Memory B cell (primary cell): ENCODE measurements at regions not wholly inside any gene's neighbourhood (a gene's known extent, or its start where the extent isn't known, plus 50 kb on each side); places are given as distances from the start of the nearest gene placed in this dataset.
"Not testable (repeated sequence)": the region's sequence is repeated elsewhere in the genome, so short reads cannot be mapped to it uniquely, and the experiment has no call there.

Source experiments
- ATAC-seq: fragments of 150-1000 bp; cut with Tn5 transposase; 2 replicates; pipeline ENCODE4 v1.10.0; 2021; ENCODE audit warnings: low read depth, mild to moderate bottlenecking, moderate library complexity
- DNase-seq, 2 donors: peaks; one replicate each; pipeline ENCODE4 v3.0.0; 2022; ENCODE audit warnings: low spot score in 2 of 2
- H3K27ac Mint-ChIP-seq: one replicate; pipeline ENCODE4 v1.8.0; 2022; ENCODE audit warnings: mild to moderate bottlenecking, moderate library complexity, mixed read lengths
- H3K27me3 Mint-ChIP-seq: one replicate; pipeline ENCODE4 v1.8.0; 2022; ENCODE audit warnings: mixed read lengths
- H3K36me3 Mint-ChIP-seq: one replicate; pipeline ENCODE4 v1.8.0; 2022; ENCODE audit warnings: mild to moderate bottlenecking, mixed read lengths
- H3K4me1 Mint-ChIP-seq: one replicate; pipeline ENCODE4 v1.8.0; 2022; ENCODE audit warnings: mixed read lengths
- H3K4me3 Mint-ChIP-seq: one replicate; pipeline ENCODE4 v1.8.0; 2022; ENCODE audit warnings: mild to moderate bottlenecking, moderate library complexity, mixed read lengths
- H3K9me3 Mint-ChIP-seq: one replicate; pipeline ENCODE4 v1.8.0; 2022; ENCODE audit warnings: mixed read lengths

GRCh38 chr6:100196214-100196982 is 202.4 kb upstream of the MCHR2 start:
- not testable (repeated sequence) for DNase-seq, H3K4me1 Mint-ChIP-seq, H3K9me3 Mint-ChIP-seq, H3K27ac Mint-ChIP-seq, H3K4me3 Mint-ChIP-seq, H3K36me3 Mint-ChIP-seq, ATAC-seq, H3K27me3 Mint-ChIP-seq

- H3K27me3 Mint-ChIP-seq, H3K4me1 Mint-ChIP-seq, H3K27ac Mint-ChIP-seq, ATAC-seq, H3K36me3 Mint-ChIP-seq, H3K9me3 Mint-ChIP-seq, H3K4me3 Mint-ChIP-seq, DNase-seq: not testable (repeated sequence)
These were observed 201.2 kb upstream of the MCHR2 start for GRCh38 chr6:100195244-100195643.

GRCh38 chr6:100194535-100194934 is 200.5 kb upstream of the MCHR2 start:
- Mint-ChIP-seq H3K4me3 (no peak overlapping the region), H3K9me3 (no peaks in the 10 kb centered on the region), H3K27me3 (peaks cover 6% of the 10 kb centered on the region), H3K4me1 (no peaks in the 10 kb centered on the region), H3K27ac (no peak overlapping the region), H3K36me3 (no peaks in the 10 kb centered on the region)
- no peak for DNase-seq
- ATAC-seq: no peak

GRCh38 chr6:100188754-100189153 is 194.7 kb upstream of the MCHR2 start:
- Mint-ChIP-seq H3K27me3 (peaks cover 7% of the 10 kb centered on the region), H3K9me3 (no peaks in the 10 kb centered on the region), H3K36me3 (no peaks in the 10 kb centered on the region), H3K4me3 (no peak overlapping the region), H3K27ac (no peak overlapping the region), H3K4me1 (no peaks in the 10 kb centered on the region)
- DNase-seq (no peak), ATAC-seq (no peak)

GRCh38 chr6:100186552-100186951 is 192.5 kb upstream of the MCHR2 start:
- Mint-ChIP-seq H3K4me3 (no peak overlapping the region), H3K4me1 (no peaks in the 10 kb centered on the region), H3K27ac (no peak overlapping the region), H3K9me3 (no peaks in the 10 kb centered on the region), H3K27me3 (peaks cover 8% of the 10 kb centered on the region), H3K36me3 (no peaks in the 10 kb centered on the region)
- DNase-seq (no peak), ATAC-seq (no peak)

- DNase-seq (no peak), ATAC-seq (no peak)
- Mint-ChIP-seq H3K4me1 (no peaks in the 10 kb centered on the region), H3K27me3 (peaks cover 8% of the 10 kb centered on the region), H3K36me3 (no peaks in the 10 kb centered on the region), H3K9me3 (no peaks in the 10 kb centered on the region), H3K4me3 (no peak overlapping the region), H3K27ac (no peak overlapping the region)
These were observed 191.6 kb upstream of the MCHR2 start for GRCh38 chr6:100185615-100186014.

- ATAC-seq (no peak), DNase-seq (no peak)
- H3K27ac Mint-ChIP-seq: no peak overlapping the region
- no peaks in the 10 kb centered on the region for H3K36me3 Mint-ChIP-seq
- peaks cover 6% of the 10 kb centered on the region for H3K27me3 Mint-ChIP-seq
- H3K4me1 Mint-ChIP-seq: no peaks in the 10 kb centered on the region
- no peaks in the 10 kb centered on the region for H3K9me3 Mint-ChIP-seq
- no peak overlapping the region for H3K4me3 Mint-ChIP-seq
These were observed 190.4 kb upstream of the MCHR2 start for GRCh38 chr6:100184473-100184872.

- Mint-ChIP-seq H3K27ac (no peak overlapping the region), H3K4me1 (no peaks in the 10 kb centered on the region), H3K9me3 (no peaks in the 10 kb centered on the region), H3K36me3 (no peaks in the 10 kb centered on the region), H3K4me3 (no peak overlapping the region), H3K27me3 (peaks cover 4% of the 10 kb centered on the region)
- no peak for ATAC-seq
- no peak for DNase-seq
These were observed 188.3 kb upstream of the MCHR2 start for GRCh38 chr6:100182313-100182712.

- Mint-ChIP-seq H3K27ac (no peak overlapping the region), H3K4me1 (no peaks in the 10 kb centered on the region), H3K27me3 (peaks cover 4% of the 10 kb centered on the region), H3K9me3 (no peaks in the 10 kb centered on the region), H3K4me3 (no peak overlapping the region), H3K36me3 (no peaks in the 10 kb centered on the region)
- DNase-seq (no peak), ATAC-seq (no peak)
These were observed 187.3 kb upstream of the MCHR2 start for GRCh38 chr6:100181309-100181708.

GRCh38 chr6:100179576-100179975 is 185.6 kb upstream of the MCHR2 start:
- no peaks in the 10 kb centered on the region for H3K9me3 Mint-ChIP-seq
- no peak overlapping the region for H3K4me3 Mint-ChIP-seq
- no peak for ATAC-seq
- no peak for DNase-seq
- no peak overlapping the region for H3K27ac Mint-ChIP-seq
- H3K27me3 Mint-ChIP-seq: peaks cover 4% of the 10 kb centered on the region
- no peaks in the 10 kb centered on the region for H3K4me1 Mint-ChIP-seq
- no peaks in the 10 kb centered on the region for H3K36me3 Mint-ChIP-seq

GRCh38 chr6:100177956-100178355 is 183.9 kb upstream of the MCHR2 start:
- Mint-ChIP-seq H3K36me3 (no peaks in the 10 kb centered on the region), H3K4me3 (no peak overlapping the region), H3K4me1 (no peaks in the 10 kb centered on the region), H3K9me3 (no peaks in the 10 kb centered on the region), H3K27me3 (peaks cover 1% of the 10 kb centered on the region), H3K27ac (no peak overlapping the region)
- ATAC-seq (no peak), DNase-seq (no peak)

GRCh38 chr6:100176951-100177710 is 183.1 kb upstream of the MCHR2 start:
- no peak for DNase-seq
- H3K36me3 Mint-ChIP-seq: no peaks in the 10 kb centered on the region
- ATAC-seq: no peak
- H3K27ac Mint-ChIP-seq: no peak overlapping the region
- peaks cover under 1% of the 10 kb centered on the region for H3K27me3 Mint-ChIP-seq
- H3K4me3 Mint-ChIP-seq: no peak overlapping the region
- no peaks in the 10 kb centered on the region for H3K4me1 Mint-ChIP-seq
- no peaks in the 10 kb centered on the region for H3K9me3 Mint-ChIP-seq

- H3K9me3 Mint-ChIP-seq: no peaks in the 10 kb centered on the region
- no peak overlapping the region for H3K4me3 Mint-ChIP-seq
- no peak for DNase-seq
- H3K4me1 Mint-ChIP-seq: no peaks in the 10 kb centered on the region
- ATAC-seq: no peak
- H3K27me3 Mint-ChIP-seq: no peaks in the 10 kb centered on the region
- H3K36me3 Mint-ChIP-seq: no peaks in the 10 kb centered on the region
- no peak overlapping the region for H3K27ac Mint-ChIP-seq
These were observed 182.4 kb upstream of the MCHR2 start for GRCh38 chr6:100176311-100176950.

GRCh38 chr6:100175814-100176310 is 181.8 kb upstream of the MCHR2 start:
- no peaks in the 10 kb centered on the region for H3K36me3 Mint-ChIP-seq

More at GRCh38 chr6:100175814-100176310, 181.8 kb upstream of the MCHR2 start:
- no peak overlapping the region for H3K27ac Mint-ChIP-seq
- no peaks in the 10 kb centered on the region for H3K27me3 Mint-ChIP-seq
- no peaks in the 10 kb centered on the region for H3K4me1 Mint-ChIP-seq
- ATAC-seq (no peak), DNase-seq (no peak)
- no peak overlapping the region for H3K4me3 Mint-ChIP-seq
- no peaks in the 10 kb centered on the region for H3K9me3 Mint-ChIP-seq
